Prostate gland (tissue), 2 donors: ENCODE measurements at regions not wholly inside any gene's neighbourhood (a gene's known extent, or its start where the extent isn't known, plus 50 kb on each side); places are given as distances from the start of the nearest gene placed in this dataset.

Experiments used
- DNase-seq: peaks from one replicate; pipeline ENCODE4 v3.0.0-alpha.2; 2019; ENCODE audit warnings: low spot score
- H3K27ac ChIP-seq, 2 donors: fragments of 200-600 bp; sonication (generic); 2 replicates each; pipeline ENCODE4 v1.5.1; 2017 to 2019
- H3K27me3 ChIP-seq: fragments of 200-600 bp; sonication (generic); replicated peaks from 2 replicates; pipeline ENCODE4 v1.5.1; 2019; ENCODE audit not compliant: insufficient read depth
- H3K36me3 ChIP-seq, 2 donors: fragments of 200-600 bp; sonication (generic); 1 replicate in 1 of 2; 2 replicates in 1 of 2; pipeline versions ENCODE4 v1.5.1 to v1.8.1; 2017 to 2019
- H3K4me1 ChIP-seq: fragments of 200-600 bp; sonication (generic); replicated peaks from 2 replicates; pipeline ENCODE4 v1.5.1; 2019
- H3K4me3 ChIP-seq, 2 donors: fragments of 200-600 bp; sonication (generic); 2 replicates each; pipeline ENCODE4 v1.5.1; 2017 to 2019
- H3K9me3 ChIP-seq: fragments of 200-600 bp; sonication (generic); 2 replicates; pipeline ENCODE4 v1.5.1; 2017
- POLR2A ChIP-seq: fragments of 450-650 bp; IDR thresholded peaks from one replicate; pipeline ENCODE4 v1.6.1; 2016; ENCODE audit warnings: antibody characterized with exemption, mild to moderate bottlenecking
- POLR2AphosphoS5 ChIP-seq: sonication (generic); formaldehyde crosslinking; IDR thresholded peaks from one replicate; pipeline ENCODE4 v1.6.1; 2017; ENCODE audit warnings: antibody characterized with exemption
- WGBS: methylation state at CpG from one replicate; pipeline ENCODE4 v1.1.5; 2018; 5-methylcytosine and 5-hydroxymethylcytosine counted together
- intact Hi-C: fragments of 100-400 bp; cut with DNase I; formaldehyde crosslinking; loops from one replicate; pipeline ENCODE4 v1.14.2; 2022
- TF ChIP-seq, protein P1 (sequence below), 4 experiments: fragments of 200-600 bp in 2 of 4; fragments of 450-650 bp in 2 of 4; sonication (generic) in 2 of 4; IDR thresholded peaks; 1 replicate in 3 of 4; 2 replicates in 1 of 4; pipeline ENCODE4 v1.5.1; 2016 to 2019; ENCODE audit warnings: antibody characterized with exemption in 4 of 4, mild to moderate bottlenecking in 2 of 4, moderate library complexity in 2 of 4

DNA sequence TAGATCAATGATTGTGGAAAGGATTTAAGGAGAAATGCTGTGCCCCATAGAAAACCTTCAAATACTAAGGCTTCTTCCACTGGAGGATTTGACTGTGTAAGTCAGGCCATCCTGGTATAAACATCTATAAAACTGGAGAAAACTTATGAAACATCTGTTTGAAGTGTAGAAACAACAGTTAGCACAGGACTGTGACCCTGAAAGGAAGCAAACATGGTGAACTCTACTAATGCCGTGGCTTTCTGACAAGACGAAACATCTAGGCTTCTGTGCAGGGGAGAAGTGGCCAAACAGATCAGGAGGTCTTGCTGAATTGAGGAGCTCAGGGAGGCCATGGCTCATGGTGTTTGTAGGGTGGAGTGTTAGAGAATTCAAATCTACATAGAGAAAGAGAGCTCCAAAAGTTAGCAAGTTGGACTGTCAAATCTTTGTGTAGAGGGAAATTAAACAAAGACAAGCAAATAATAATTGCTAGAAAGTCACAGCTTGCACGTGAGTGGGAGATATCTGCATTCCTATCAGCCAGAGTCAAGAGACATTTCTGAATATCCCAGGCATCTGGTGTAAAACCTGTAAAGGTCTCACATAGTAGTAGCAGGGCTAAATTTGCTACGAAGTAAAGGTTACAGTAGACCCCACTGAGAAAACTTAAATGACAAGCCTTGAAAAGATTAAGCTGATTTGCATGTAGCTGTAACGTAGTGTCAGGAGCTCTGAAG, 566.8 kb upstream of the B3GALT2 start:
- DNase-seq: no peak

DNA sequence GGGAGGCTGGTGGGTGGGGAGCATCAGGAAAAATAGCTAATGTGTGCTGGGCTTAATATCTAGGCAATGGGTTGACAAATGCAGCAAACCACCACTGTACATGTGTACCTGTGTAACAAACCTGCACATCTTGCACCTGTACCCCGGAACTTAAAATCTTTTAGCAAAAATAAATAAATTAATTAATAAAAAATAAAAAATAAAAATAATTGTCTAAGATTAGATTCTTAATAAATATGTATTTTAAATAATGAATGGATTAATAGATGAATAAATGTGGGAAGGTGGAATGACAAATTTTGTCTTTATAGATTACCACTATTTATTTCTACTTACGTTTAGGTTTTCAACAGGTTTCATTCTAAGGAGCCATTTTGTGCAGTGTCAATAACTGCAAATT, 563.5 kb upstream of the B3GALT2 start:
- intact Hi-C loops: no loop called here
- Histone ChIP-seq H3K9me3 (no peaks in the 10 kb centered on the region), H3K4me1 (no peaks in the 10 kb centered on the region), H3K27me3 (no peaks in the 10 kb centered on the region), H3K36me3 (no peaks in the 10 kb centered on the region), H3K27ac (no peak overlapping the region), H3K4me3 (no peak overlapping the region)
- 98% methylated on average over 2 of the region's 2 CpGs for WGBS
- DNase-seq: no peak
- TF ChIP-seq, protein P1, sequence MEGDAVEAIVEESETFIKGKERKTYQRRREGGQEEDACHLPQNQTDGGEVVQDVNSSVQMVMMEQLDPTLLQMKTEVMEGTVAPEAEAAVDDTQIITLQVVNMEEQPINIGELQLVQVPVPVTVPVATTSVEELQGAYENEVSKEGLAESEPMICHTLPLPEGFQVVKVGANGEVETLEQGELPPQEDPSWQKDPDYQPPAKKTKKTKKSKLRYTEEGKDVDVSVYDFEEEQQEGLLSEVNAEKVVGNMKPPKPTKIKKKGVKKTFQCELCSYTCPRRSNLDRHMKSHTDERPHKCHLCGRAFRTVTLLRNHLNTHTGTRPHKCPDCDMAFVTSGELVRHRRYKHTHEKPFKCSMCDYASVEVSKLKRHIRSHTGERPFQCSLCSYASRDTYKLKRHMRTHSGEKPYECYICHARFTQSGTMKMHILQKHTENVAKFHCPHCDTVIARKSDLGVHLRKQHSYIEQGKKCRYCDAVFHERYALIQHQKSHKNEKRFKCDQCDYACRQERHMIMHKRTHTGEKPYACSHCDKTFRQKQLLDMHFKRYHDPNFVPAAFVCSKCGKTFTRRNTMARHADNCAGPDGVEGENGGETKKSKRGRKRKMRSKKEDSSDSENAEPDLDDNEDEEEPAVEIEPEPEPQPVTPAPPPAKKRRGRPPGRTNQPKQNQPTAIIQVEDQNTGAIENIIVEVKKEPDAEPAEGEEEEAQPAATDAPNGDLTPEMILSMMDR (IDR thresholded peaks at IDR 0.05): no peak
- TF ChIP-seq POLR2AphosphoS5 (no peak), POLR2A (no peak)

More for the DNA sequence above, 566.8 kb upstream of the B3GALT2 start:
- no peaks in the 10 kb centered on the region for H3K27me3 ChIP-seq
- H3K9me3 ChIP-seq: no peaks in the 10 kb centered on the region
- 39% methylated on average over 5 of the region's 5 CpGs for WGBS
- no peak overlapping the region for H3K27ac ChIP-seq
- no peak overlapping the region for H3K4me3 ChIP-seq
- intact Hi-C loops: no loop called here
- TF ChIP-seq POLR2AphosphoS5: no peak
- TF ChIP-seq, protein P1 (IDR thresholded peaks at IDR 0.05): no peak
- no peak for TF ChIP-seq POLR2A
- no peaks in the 10 kb centered on the region for H3K4me1 ChIP-seq
- no peaks in the 10 kb centered on the region for H3K36me3 ChIP-seq

DNA sequence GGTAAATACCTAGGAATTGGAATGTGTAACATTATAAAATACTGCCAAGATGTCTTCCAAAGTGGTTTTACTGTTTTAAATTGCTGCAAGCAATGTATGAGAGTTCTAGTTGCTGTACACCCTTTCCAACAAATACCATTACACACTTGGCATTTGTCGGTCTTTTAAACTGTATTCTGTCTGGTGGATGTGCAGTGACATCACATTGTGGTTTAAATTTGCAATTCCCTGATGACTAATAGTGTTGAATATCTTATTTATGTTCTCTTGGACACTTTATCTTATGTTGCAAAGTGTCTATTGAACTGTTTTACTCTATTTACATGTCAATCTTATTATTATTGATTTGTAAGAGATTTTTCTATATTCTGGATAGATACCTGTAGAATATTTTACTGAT, 561.2 kb upstream of the B3GALT2 start:
- 90% methylated on average over 1 of the region's 1 CpG for WGBS
- Histone ChIP-seq H3K9me3 (no peaks in the 10 kb centered on the region), H3K4me1 (no peaks in the 10 kb centered on the region), H3K27me3 (no peaks in the 10 kb centered on the region), H3K27ac (no peak overlapping the region), H3K4me3 (no peak overlapping the region), H3K36me3 (no peaks in the 10 kb centered on the region)
- DNase-seq: no peak
- no peak for TF ChIP-seq POLR2AphosphoS5
- no peak for TF ChIP-seq POLR2A
- TF ChIP-seq, protein P1 (IDR thresholded peaks at IDR 0.05): no peak
- intact Hi-C loops: no loop called here

DNA sequence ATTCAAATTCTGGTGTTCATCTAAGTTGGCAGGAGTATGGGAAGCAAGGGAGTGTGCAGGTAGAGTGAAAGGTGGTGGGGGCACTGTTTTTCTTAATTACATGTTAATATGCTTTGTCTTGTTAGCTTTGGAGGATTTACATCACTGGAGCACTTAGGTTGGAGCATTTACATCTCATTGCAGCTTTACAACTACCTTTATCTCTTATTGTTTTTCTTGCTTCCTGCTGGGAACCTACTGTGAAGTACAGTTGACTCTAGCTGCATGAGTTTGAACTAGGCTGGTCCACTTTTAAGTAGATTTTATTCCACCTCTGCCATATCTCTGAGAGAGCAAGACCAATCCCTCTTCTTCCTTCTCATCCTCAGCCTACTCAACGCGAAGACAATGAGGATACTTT, 554.8 kb upstream of the B3GALT2 start:
- WGBS: 63% methylated on average over 2 of the region's 2 CpGs

DNA sequence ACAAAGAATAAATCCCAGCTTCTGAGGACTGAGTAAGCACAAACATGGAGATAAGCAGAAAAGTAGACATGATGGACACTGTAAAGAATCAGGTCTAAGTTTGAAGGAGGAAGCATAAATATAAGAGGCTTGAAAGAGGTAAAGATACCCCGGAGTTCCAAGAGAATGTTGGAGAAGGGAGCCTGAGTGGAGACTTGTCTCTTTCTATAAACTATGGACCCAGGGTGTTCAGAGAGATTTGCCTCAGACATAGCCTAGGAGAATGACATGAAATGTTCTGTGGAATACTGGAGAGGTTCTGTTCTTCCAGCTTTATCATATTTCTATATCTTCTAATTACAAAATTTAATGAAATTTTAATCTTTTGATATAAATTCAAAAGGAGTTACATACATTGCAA, 554.3 kb upstream of the B3GALT2 start:
- H3K9me3 ChIP-seq: no peaks in the 10 kb centered on the region
- no peak overlapping the region for H3K27ac ChIP-seq
- 96% methylated on average over 1 of the region's 1 CpG for WGBS
- no peak overlapping the region for H3K4me3 ChIP-seq
- no peak for DNase-seq
- no peaks in the 10 kb centered on the region for H3K36me3 ChIP-seq
- H3K4me1 ChIP-seq: no peaks in the 10 kb centered on the region
- TF ChIP-seq, protein P1 (IDR thresholded peaks at IDR 0.05): no peak
- TF ChIP-seq POLR2AphosphoS5 (no peak), POLR2A (no peak)
- intact Hi-C loops: no loop called here
- H3K27me3 ChIP-seq: no peaks in the 10 kb centered on the region

More for the DNA sequence above, 554.8 kb upstream of the B3GALT2 start:
- no peak for DNase-seq
- no peak for TF ChIP-seq POLR2A
- no peak for TF ChIP-seq POLR2AphosphoS5
- TF ChIP-seq, protein P1 (IDR thresholded peaks at IDR 0.05): no peak
- Histone ChIP-seq H3K27me3 (no peaks in the 10 kb centered on the region), H3K27ac (no peak overlapping the region), H3K4me1 (no peaks in the 10 kb centered on the region), H3K4me3 (no peak overlapping the region), H3K9me3 (no peaks in the 10 kb centered on the region), H3K36me3 (no peaks in the 10 kb centered on the region)
- intact Hi-C loops: no loop called here
